ENCODE measurements at regions not wholly inside any gene's neighbourhood (a gene's known extent, or its start where the extent isn't known, plus 50 kb on each side); places are given as distances from the start of the nearest gene placed in this dataset.

DNA sequence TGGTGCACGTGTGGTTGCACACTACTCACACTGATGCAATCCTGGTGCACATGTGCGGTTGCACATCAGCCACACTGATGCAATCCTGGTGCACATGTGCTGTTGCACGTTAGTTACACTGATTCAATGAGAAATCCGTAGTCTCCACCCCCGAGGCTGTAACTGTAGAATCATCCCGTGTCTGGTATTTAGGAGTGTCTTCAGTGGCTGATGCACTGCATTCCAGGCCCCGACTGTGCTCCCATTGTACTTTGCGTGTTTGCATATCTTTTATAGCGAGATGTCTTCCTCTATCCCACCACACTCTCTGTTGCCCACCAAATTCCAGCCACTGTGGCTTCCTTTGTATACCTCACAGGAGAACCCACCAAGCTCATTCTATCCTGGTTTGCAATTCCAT, 87.8 kb upstream of the MTHFD1L start:
- Histone ChIP-seq H3K36me3 (ENCODE audit: low read depth) (no peaks in the 10 kb centered on the region), H3F3A (ENCODE audit: insufficient read depth, low read depth) (0 out of 2 replicates have a peak, but pooled peaks cover 7% of the 10 kb centered on the region), H2AFZ (no peak overlapping the region), H4K20me1 (ENCODE audit: insufficient read depth) (no peaks in the 10 kb centered on the region), H3K4me3 (no peak overlapping the region), H3K9me2 (ENCODE audit: insufficient read depth) (no peaks in the 10 kb centered on the region), H3K27me3 (ENCODE audit: insufficient read depth, low read depth) (no peaks in the 10 kb centered on the region), H3K4me1 (replicated peaks; ENCODE audit: insufficient read depth) (no peaks in the 10 kb centered on the region), H3K79me2 (ENCODE audit: low read depth) (no peaks in the 10 kb centered on the region), H3K4me2 (no peak overlapping the region), H3K27ac (no peak overlapping the region), H3K9me3 (ENCODE audit: insufficient read depth, low read depth) (0 out of 2 replicates have a peak, but pooled peaks cover 3% of the 10 kb centered on the region)
- BruUV-seq (replicated peaks) = no TSS peak
- intact Hi-C loops (cut with micrococcal nuclease; ENCODE audit: unreplicated experiment) = no loop called here
- ChIA-PET POLR2A (ENCODE audit: unreplicated experiment) (no interaction called here), CTCF (no interaction called here)
- TF ChIP-seq, protein P1, sequence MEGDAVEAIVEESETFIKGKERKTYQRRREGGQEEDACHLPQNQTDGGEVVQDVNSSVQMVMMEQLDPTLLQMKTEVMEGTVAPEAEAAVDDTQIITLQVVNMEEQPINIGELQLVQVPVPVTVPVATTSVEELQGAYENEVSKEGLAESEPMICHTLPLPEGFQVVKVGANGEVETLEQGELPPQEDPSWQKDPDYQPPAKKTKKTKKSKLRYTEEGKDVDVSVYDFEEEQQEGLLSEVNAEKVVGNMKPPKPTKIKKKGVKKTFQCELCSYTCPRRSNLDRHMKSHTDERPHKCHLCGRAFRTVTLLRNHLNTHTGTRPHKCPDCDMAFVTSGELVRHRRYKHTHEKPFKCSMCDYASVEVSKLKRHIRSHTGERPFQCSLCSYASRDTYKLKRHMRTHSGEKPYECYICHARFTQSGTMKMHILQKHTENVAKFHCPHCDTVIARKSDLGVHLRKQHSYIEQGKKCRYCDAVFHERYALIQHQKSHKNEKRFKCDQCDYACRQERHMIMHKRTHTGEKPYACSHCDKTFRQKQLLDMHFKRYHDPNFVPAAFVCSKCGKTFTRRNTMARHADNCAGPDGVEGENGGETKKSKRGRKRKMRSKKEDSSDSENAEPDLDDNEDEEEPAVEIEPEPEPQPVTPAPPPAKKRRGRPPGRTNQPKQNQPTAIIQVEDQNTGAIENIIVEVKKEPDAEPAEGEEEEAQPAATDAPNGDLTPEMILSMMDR (conservative IDR thresholded peaks at IDR 0.05) = no peak
- DNase-seq = no peak

DNA sequence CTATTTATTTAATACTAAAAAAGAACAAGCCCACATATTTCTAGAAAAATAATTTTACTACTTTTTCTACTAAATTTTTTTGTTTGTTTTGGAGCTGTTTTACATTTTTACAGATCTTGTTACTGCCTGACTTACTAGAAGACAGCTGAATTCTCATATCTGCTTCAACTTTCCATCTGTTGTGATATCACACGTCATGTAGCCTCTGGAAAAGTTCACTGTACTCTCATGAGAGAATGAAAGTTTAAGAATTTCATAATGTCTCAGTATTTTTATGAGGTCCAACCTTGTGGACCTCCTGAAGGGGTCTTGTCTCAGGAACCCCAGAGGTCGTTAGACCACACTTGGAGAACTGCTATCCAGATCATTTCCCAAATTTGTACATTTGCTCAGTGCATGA, 81.7 kb upstream of the MTHFD1L start:
- intact Hi-C loops (cut with micrococcal nuclease; ENCODE audit: unreplicated experiment) = no loop called here
- Histone ChIP-seq H3K4me3 (no peak overlapping the region), H4K20me1 (ENCODE audit: insufficient read depth) (no peaks in the 10 kb centered on the region), H2AFZ (no peak overlapping the region), H3K27me3 (ENCODE audit: insufficient read depth, low read depth) (no peaks in the 10 kb centered on the region), H3K9me2 (ENCODE audit: insufficient read depth) (no peaks in the 10 kb centered on the region), H3K27ac (no peak overlapping the region), H3K36me3 (ENCODE audit: low read depth) (no peaks in the 10 kb centered on the region), H3K4me2 (no peak overlapping the region), H3K4me1 (replicated peaks; ENCODE audit: insufficient read depth) (no peaks in the 10 kb centered on the region), H3F3A (ENCODE audit: insufficient read depth, low read depth) (no peaks in the 10 kb centered on the region), H3K79me2 (ENCODE audit: low read depth) (no peaks in the 10 kb centered on the region), H3K9me3 (ENCODE audit: insufficient read depth, low read depth) (no peaks in the 10 kb centered on the region)
- TF ChIP-seq, protein P1 (conservative IDR thresholded peaks at IDR 0.05) = no peak
- TF ChIP-seq EZH2 (IDR thresholded peaks at IDR 0.05; ENCODE audit: low read depth) = no peak
- no peak for DNase-seq
- BruUV-seq (replicated peaks) = no TSS peak
- ChIA-PET CTCF (no interaction called here), POLR2A (ENCODE audit: unreplicated experiment) (no interaction called here)

DNA sequence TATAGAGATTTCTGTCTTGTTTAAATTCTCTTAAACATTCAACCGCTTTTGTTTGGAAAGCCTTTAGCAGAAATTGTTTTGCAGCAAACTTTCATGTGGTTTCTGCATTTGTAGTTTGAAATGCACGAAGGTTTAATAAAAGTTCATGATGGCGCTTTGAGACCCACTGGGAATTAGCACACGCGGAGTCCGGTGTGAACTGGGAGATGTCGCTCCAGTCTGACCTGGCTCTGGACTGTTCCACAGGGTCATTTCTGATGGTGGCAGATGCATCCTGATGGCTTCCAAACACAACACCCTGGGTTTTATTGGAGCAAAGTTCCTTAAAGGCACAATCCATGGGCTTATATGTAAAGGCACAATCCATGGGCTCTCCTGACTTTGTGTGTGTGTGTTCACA, 78.1 kb upstream of the MTHFD1L start:
- Histone ChIP-seq H3K36me3 (ENCODE audit: low read depth) (no peaks in the 10 kb centered on the region), H3K9me2 (ENCODE audit: insufficient read depth) (no peaks in the 10 kb centered on the region), H3K79me2 (ENCODE audit: low read depth) (no peaks in the 10 kb centered on the region), H2AFZ (no peak overlapping the region), H3K9me3 (ENCODE audit: insufficient read depth, low read depth) (no peaks in the 10 kb centered on the region), H3K4me1 (replicated peaks; ENCODE audit: insufficient read depth) (no peaks in the 10 kb centered on the region), H3K27ac (no peak overlapping the region), H3F3A (ENCODE audit: insufficient read depth, low read depth) (no peaks in the 10 kb centered on the region), H3K27me3 (ENCODE audit: insufficient read depth, low read depth) (no peaks in the 10 kb centered on the region), H3K4me3 (no peak overlapping the region), H4K20me1 (ENCODE audit: insufficient read depth) (no peaks in the 10 kb centered on the region), H3K4me2 (no peak overlapping the region)
- BruUV-seq (replicated peaks) = no TSS peak
- TF ChIP-seq, protein P1 (conservative IDR thresholded peaks at IDR 0.05) = no peak
- TF ChIP-seq EZH2 (IDR thresholded peaks at IDR 0.05; ENCODE audit: low read depth) = no peak
- ChIA-PET CTCF (no interaction called here), POLR2A (ENCODE audit: unreplicated experiment) (no interaction called here)
- DNase-seq = no peak
- intact Hi-C loops (cut with micrococcal nuclease; ENCODE audit: unreplicated experiment) = no loop called here

All from PC-9 (cell line).